Glutamatergic neuron (in vitro differentiated cells): ENCODE measurements at regions not wholly inside any gene's neighbourhood (a gene's known extent, or its start where the extent isn't known, plus 50 kb on each side); places are given as distances from the start of the nearest gene placed in this dataset.

Source experiments
- DNase-seq: peaks from one replicate; pipeline ENCODE4 v3.0.0; 2022
- H3K27ac Mint-ChIP-seq: one replicate; pipeline ENCODE4 v1.8.0; 2020; ENCODE audit warnings: mild to moderate bottlenecking, mixed read lengths, inconsistent platforms; ENCODE audit not compliant: unreplicated experiment
- H3K27me3 Mint-ChIP-seq: one replicate; pipeline ENCODE4 v1.8.0; 2020; ENCODE audit warnings: mild to moderate bottlenecking, moderate library complexity, mixed read lengths, inconsistent platforms; ENCODE audit not compliant: unreplicated experiment
- H3K36me3 Mint-ChIP-seq: one replicate; pipeline ENCODE4 v1.8.0; 2020; ENCODE audit warnings: mild to moderate bottlenecking, mixed read lengths, inconsistent platforms; ENCODE audit not compliant: unreplicated experiment
- H3K4me1 Mint-ChIP-seq: one replicate; pipeline ENCODE4 v1.8.0; 2020; ENCODE audit warnings: mild to moderate bottlenecking, low read depth, mixed read lengths, inconsistent platforms; ENCODE audit not compliant: unreplicated experiment
- H3K4me3 Mint-ChIP-seq: one replicate; pipeline ENCODE4 v1.8.0; 2020; ENCODE audit warnings: mild to moderate bottlenecking, mixed read lengths, inconsistent platforms; ENCODE audit not compliant: unreplicated experiment
- H3K9me3 Mint-ChIP-seq: one replicate; pipeline ENCODE4 v1.8.0; 2020; ENCODE audit warnings: mild to moderate bottlenecking, moderate library complexity, mixed read lengths, inconsistent platforms; ENCODE audit not compliant: unreplicated experiment
- CTCF ChIP-seq: fragments of 200-600 bp; sonication (generic); IDR thresholded peaks from one replicate; pipeline ENCODE4 v1.5.0; 2021; ENCODE audit not compliant: partially characterized antibody, unreplicated experiment

DNA sequence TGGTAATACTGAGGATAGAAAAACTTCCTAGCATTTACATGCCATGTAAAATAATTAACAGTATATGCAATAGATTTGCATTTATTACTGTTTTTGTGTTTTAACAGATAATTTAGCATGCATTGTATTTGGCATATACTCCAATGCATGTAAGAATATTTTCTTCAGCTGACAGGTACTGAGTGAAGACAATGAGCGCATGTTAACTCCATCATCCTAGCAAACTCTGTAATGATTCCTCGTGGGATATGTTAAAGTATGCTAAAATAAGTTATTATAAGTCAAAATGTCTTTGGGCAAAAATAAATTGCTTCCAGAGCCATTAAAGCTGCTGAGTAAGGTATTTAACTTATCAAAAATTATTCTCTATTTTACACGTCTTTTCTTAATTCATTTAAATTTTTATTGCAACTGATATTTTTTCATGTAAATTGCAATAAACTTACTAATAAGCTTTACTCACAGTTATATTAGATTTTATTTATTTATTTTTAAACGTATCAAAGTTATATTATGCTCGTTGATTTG is 616.4 kb upstream of the NDST4 start:
- no peaks in the 10 kb centered on the region for H3K27me3 Mint-ChIP-seq
- H3K36me3 Mint-ChIP-seq: no peaks in the 10 kb centered on the region
- no peak overlapping the region for H3K27ac Mint-ChIP-seq
- no peaks in the 10 kb centered on the region for H3K9me3 Mint-ChIP-seq
- no peak overlapping the region for H3K4me3 Mint-ChIP-seq
- TF ChIP-seq CTCF: no peak
- H3K4me1 Mint-ChIP-seq: no peaks in the 10 kb centered on the region
- DNase-seq: no peak

- Mint-ChIP-seq H3K4me1 (peaks cover 7% of the 10 kb centered on the region), H3K27me3 (no peaks in the 10 kb centered on the region), H3K36me3 (no peaks in the 10 kb centered on the region), H3K4me3 (no peak overlapping the region), H3K9me3 (no peaks in the 10 kb centered on the region), H3K27ac (no peak overlapping the region)
- no peak for DNase-seq
- no peak for TF ChIP-seq CTCF
These were observed 610.2 kb upstream of the NDST4 start for GRCh38 chr4:115723621-115724020.

DNA sequence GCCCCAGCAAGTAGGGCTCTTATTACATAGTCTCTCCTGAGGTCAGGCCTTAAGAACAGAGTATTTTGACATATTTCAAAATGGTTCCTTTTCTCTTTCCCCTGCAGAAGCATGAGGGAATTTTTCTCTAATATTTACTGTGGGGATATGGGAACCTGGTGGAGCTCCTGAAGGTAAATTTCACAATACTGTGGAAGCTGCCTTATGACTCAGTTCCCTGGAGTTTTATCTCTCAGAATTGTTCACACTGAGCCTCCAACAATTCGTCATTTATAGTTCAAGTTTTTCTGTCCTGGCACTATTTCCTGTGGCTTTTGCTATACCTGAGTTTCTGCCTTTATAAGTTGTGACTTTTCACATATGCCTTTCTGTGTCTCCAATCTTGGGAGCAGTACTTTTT is 607.2 kb upstream of the NDST4 start:
- no peak for DNase-seq
- Mint-ChIP-seq H3K9me3 (no peaks in the 10 kb centered on the region), H3K27me3 (no peaks in the 10 kb centered on the region), H3K27ac (no peak overlapping the region), H3K4me3 (no peak overlapping the region), H3K36me3 (no peaks in the 10 kb centered on the region), H3K4me1 (peaks cover 7% of the 10 kb centered on the region)
- TF ChIP-seq CTCF: no peak

DNA sequence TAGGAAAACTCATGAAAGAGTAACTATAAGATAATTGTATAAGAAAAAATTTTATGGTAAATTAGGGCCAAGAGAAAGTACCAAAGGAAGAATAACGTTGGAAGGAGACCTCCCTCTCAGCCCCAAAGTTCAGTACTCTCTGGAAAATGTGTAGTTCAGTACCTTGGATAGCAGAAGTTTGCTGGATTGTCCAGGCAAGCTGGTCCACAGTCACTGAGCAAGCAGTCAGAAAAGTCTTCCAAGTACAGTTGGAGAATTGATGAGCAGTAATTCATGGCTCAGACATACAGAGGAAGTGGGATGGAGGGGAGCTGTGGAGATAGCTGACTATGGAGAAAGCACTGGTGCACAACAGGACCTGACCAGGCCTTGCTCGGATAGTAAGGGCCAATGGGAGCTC is 598.2 kb upstream of the NDST4 start:
- DNase-seq: no peak
- H3K36me3 Mint-ChIP-seq: no peaks in the 10 kb centered on the region
- H3K27ac Mint-ChIP-seq: no peak overlapping the region
- no peak overlapping the region for H3K4me3 Mint-ChIP-seq
- peaks cover 7% of the 10 kb centered on the region for H3K4me1 Mint-ChIP-seq
- no peak for TF ChIP-seq CTCF
- H3K27me3 Mint-ChIP-seq: no peaks in the 10 kb centered on the region
- peaks cover 4% of the 10 kb centered on the region for H3K9me3 Mint-ChIP-seq

DNA sequence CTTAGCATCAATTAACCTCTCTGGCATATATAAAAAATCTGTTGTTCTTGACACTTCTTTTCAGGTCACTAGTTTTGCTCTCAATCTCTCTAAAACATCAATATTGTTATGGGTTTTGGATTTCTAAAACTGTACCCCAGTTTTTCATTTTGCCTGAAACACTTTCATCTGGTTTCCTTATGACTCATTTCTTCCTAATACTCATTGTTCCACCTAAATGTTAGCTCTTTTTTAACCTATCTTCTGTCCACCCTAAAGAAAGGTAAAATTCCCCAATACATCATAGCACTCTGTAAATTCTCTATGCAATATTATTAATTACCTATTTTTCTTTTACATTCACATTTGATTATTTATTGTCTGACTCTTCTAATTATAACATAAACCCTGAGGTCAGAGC is 575.5 kb upstream of the NDST4 start:
- no peak for TF ChIP-seq CTCF
- DNase-seq: no peak
- Mint-ChIP-seq H3K4me3 (no peak overlapping the region), H3K4me1 (peaks cover 2% of the 10 kb centered on the region), H3K27me3 (no peaks in the 10 kb centered on the region), H3K27ac (no peak overlapping the region), H3K9me3 (no peaks in the 10 kb centered on the region), H3K36me3 (no peaks in the 10 kb centered on the region)
